ENCODE measurements at regions not wholly inside any gene's neighbourhood (a gene's known extent, or its start where the extent isn't known, plus 50 kb on each side); places are given as distances from the start of the nearest gene placed in this dataset.

DNA sequence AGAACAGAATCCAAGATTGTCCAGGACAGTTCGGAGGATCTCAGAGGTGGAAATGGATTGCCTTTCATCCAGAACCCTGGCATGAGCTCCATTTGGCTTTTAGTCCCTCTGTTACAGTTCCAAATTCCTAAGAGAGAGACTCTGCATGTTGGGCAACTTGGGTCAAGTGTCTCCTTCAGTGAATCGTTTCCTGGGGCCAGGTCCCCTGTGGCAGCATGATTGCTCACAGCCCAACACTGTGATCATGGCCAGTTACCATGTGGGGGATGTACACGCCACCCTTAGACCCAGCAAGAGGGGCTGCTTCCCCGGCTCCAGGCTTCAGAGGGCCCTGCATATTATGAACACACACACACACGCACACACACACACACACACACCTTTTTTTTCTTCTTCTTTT lies 118.6 kb upstream of the GLI2 start:
- Histone ChIP-seq H3K27me3 (ENCODE audit: control insufficient read depth in 5 of 5, insufficient read depth in 4 of 5, low read length in 5 of 5) (peaks cover 0 to 4% (median 0%) of the 10 kb centered on the region in 5 donors), H3K36me3 (ENCODE audit: control insufficient read depth in 5 of 5, insufficient read depth in 5 of 5, low read length in 5 of 5) (no peaks in the 10 kb centered on the region), H3K9ac (ENCODE audit: low read length in 5 of 5) (no peak overlapping the region), H3K9me3 (ENCODE audit: control insufficient read depth in 5 of 5, low read length in 5 of 5) (no peaks in the 10 kb centered on the region), H3K4me3 (ENCODE audit: low read depth in 1 of 5, low read length in 5 of 5) (no peak overlapping the region), H3K4me1 (ENCODE audit: control insufficient read depth in 5 of 5, insufficient read depth in 5 of 5, low read length in 5 of 5) (peaks cover 0 to 23% (median 12%) of the 10 kb centered on the region in 5 donors), H3K27ac (ENCODE audit: low read depth, low read length) (no peak overlapping the region)

DNA sequence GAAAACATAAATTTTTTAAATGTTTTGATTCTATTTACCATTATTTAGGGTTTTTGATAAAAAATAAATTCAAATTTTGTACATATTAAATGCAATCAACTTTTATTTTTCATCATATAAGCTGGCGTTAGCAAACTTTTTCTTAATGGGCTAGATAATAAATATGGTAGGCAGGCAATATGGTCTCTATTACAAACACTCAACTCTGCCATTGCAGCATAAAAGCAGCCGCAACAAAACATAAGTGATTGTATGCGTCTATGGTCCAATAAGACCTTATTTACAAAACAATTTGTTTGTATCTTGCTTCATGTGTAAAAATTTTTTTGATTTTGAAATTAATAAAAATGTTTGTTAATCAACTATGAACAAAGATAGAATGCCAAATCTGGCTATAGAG lies 116.8 kb upstream of the GLI2 start:
- H3K36me3 ChIP-seq (ENCODE audit: control insufficient read depth in 5 of 5, insufficient read depth in 5 of 5, low read length in 5 of 5), result no peaks in the 10 kb centered on the region
- peaks cover 0 to 20% (median 11%) of the 10 kb centered on the region in 5 donors for H3K4me1 ChIP-seq (ENCODE audit: control insufficient read depth in 5 of 5, insufficient read depth in 5 of 5, low read length in 5 of 5)
- H3K9ac ChIP-seq (ENCODE audit: low read length in 5 of 5), result no peak overlapping the region
- H3K27me3 ChIP-seq (ENCODE audit: control insufficient read depth in 5 of 5, insufficient read depth in 4 of 5, low read length in 5 of 5), result peaks cover 0 to 4% (median 0%) of the 10 kb centered on the region in 5 donors
- no peak overlapping the region for H3K4me3 ChIP-seq (ENCODE audit: low read depth in 1 of 5, low read length in 5 of 5)
- H3K27ac ChIP-seq (ENCODE audit: low read depth, low read length), result no peak overlapping the region
- peaks cover 0 to 2% (median 0%) of the 10 kb centered on the region in 5 donors for H3K9me3 ChIP-seq (ENCODE audit: control insufficient read depth in 5 of 5, low read length in 5 of 5)

DNA sequence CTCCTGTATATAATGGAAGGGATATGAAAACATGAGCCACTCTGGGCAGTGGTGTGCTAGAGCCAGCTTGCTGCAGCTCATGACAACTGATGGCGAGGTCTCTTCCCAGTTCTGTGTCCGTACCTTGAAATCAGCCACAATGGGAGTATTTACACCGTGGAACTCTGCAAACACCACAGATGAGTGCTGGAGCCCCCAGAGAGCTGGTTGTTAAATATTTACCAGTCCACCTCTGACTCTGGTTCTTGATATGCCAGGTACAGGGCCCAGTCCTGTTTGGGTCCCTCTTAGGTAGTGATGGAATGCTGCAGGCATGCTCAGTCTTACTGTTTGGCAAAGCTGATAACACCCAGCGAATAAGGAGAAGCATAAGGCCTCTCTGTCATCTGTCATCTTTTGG lies 116.1 kb upstream of the GLI2 start:
- Histone ChIP-seq H3K4me3 (ENCODE audit: low read depth in 1 of 5, low read length in 5 of 5) (no peak overlapping the region), H3K27ac (ENCODE audit: low read depth, low read length) (no peak overlapping the region)

DNA sequence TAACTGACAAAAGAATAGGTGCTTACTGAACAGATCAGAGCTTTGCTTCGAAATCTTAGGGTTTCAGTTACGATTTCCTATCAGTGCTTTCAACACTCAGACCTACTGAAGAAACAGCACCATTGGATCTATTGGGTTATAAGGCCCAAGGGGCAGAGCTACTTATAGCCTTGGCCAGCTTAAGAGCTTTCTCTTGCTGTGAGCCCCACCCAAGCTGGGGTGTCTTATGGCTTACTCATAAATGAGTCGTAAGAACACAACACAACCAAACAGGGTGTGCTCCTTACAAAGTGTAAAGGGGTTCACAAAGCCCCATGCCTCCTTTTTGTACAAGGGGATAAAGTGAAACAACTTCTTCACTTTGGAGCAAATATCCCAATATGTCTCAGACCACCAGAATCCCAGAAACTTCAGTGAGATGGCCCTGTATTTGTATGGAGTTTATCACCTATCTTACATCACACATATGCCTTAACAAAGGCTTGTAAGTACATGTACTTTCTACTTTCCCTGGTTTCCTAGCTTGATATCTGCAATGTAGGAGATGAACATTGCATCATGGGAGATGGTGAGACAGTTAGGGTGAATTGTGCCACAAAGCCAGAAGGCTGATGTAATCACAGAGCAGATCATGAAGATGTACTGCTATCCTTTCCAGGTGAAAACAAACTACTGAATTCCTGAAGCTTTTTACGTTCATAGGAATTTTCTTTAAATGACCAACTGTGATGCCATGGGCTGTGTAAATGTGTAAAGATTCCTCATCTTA lies 115.5 kb upstream of the GLI2 start:
- H3K9ac ChIP-seq (ENCODE audit: low read length in 5 of 5), result no peak overlapping the region
- no peaks in the 10 kb centered on the region for H3K36me3 ChIP-seq (ENCODE audit: control insufficient read depth in 5 of 5, insufficient read depth in 5 of 5, low read length in 5 of 5)
- peaks cover 0 to 2% (median 0%) of the 10 kb centered on the region in 5 donors for H3K9me3 ChIP-seq (ENCODE audit: control insufficient read depth in 5 of 5, low read length in 5 of 5)
- peaks cover 0 to 16% (median 11%) of the 10 kb centered on the region in 5 donors for H3K4me1 ChIP-seq (ENCODE audit: control insufficient read depth in 5 of 5, insufficient read depth in 5 of 5, low read length in 5 of 5)
- no peaks in the 10 kb centered on the region for H3K27me3 ChIP-seq (ENCODE audit: control insufficient read depth in 5 of 5, insufficient read depth in 4 of 5, low read length in 5 of 5)
- H3K4me3 ChIP-seq (ENCODE audit: low read depth in 1 of 5, low read length in 5 of 5), result no peak overlapping the region
- no peak overlapping the region for H3K27ac ChIP-seq (ENCODE audit: low read depth, low read length)

More for the DNA sequence above, 116.1 kb upstream of the GLI2 start:
- Histone ChIP-seq H3K9me3 (ENCODE audit: control insufficient read depth in 5 of 5, low read length in 5 of 5) (peaks cover 0 to 2% (median 0%) of the 10 kb centered on the region in 5 donors), H3K4me1 (ENCODE audit: control insufficient read depth in 5 of 5, insufficient read depth in 5 of 5, low read length in 5 of 5) (peaks cover 0 to 16% (median 11%) of the 10 kb centered on the region in 5 donors), H3K27me3 (ENCODE audit: control insufficient read depth in 5 of 5, insufficient read depth in 4 of 5, low read length in 5 of 5) (peaks cover 0 to 2% (median 0%) of the 10 kb centered on the region in 5 donors), H3K9ac (ENCODE audit: low read length in 5 of 5) (no peak overlapping the region), H3K36me3 (ENCODE audit: control insufficient read depth in 5 of 5, insufficient read depth in 5 of 5, low read length in 5 of 5) (no peaks in the 10 kb centered on the region)

DNA sequence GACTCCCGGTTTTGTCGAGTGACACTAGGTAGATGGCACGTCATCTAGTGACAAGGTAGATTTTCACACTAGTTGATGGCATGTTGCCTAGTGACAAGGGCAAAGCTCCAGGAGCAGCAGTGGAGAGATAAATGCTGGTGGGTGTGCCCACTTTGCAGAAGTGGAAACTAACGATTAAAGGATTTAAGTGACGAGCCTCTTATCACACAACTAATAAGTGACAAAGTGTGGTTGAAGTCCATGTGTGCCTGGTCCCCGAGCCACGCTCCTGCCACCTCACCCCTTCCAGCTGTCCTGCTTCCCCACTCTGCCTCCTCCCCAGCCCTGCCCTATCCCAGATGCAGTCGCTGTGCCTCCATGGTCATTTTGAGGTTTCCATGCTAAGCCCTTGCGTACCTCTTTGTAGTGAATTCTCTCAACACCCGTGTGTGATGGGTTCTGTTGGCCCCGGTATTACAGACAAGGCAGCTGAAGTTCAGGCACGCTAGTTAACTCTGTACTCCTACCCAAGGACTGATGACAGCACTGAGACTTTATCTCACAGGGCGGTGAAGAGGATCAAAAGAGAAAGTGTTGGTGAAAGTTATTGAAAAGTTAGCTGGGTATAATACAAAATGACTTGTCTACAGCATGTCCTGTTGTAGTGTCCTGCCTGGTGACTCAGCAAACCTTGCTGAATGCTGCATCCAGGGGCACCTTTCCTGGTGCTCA lies 113.4 kb upstream of the GLI2 start:
- no peaks in the 10 kb centered on the region for H3K36me3 ChIP-seq (ENCODE audit: control insufficient read depth in 5 of 5, insufficient read depth in 5 of 5, low read length in 5 of 5)
- peaks cover 0 to 2% (median 0%) of the 10 kb centered on the region in 5 donors for H3K9me3 ChIP-seq (ENCODE audit: control insufficient read depth in 5 of 5, low read length in 5 of 5)
- no peak overlapping the region for H3K4me3 ChIP-seq (ENCODE audit: low read depth in 1 of 5, low read length in 5 of 5)
- H3K27me3 ChIP-seq (ENCODE audit: control insufficient read depth in 5 of 5, insufficient read depth in 4 of 5, low read length in 5 of 5), result no peaks in the 10 kb centered on the region
- H3K4me1 ChIP-seq (ENCODE audit: control insufficient read depth in 5 of 5, insufficient read depth in 5 of 5, low read length in 5 of 5), result peaks cover 0 to 5% (median under 1%) of the 10 kb centered on the region in 5 donors
- H3K9ac ChIP-seq (ENCODE audit: low read length in 5 of 5), result no peak overlapping the region
- no peak overlapping the region for H3K27ac ChIP-seq (ENCODE audit: low read depth, low read length)

DNA sequence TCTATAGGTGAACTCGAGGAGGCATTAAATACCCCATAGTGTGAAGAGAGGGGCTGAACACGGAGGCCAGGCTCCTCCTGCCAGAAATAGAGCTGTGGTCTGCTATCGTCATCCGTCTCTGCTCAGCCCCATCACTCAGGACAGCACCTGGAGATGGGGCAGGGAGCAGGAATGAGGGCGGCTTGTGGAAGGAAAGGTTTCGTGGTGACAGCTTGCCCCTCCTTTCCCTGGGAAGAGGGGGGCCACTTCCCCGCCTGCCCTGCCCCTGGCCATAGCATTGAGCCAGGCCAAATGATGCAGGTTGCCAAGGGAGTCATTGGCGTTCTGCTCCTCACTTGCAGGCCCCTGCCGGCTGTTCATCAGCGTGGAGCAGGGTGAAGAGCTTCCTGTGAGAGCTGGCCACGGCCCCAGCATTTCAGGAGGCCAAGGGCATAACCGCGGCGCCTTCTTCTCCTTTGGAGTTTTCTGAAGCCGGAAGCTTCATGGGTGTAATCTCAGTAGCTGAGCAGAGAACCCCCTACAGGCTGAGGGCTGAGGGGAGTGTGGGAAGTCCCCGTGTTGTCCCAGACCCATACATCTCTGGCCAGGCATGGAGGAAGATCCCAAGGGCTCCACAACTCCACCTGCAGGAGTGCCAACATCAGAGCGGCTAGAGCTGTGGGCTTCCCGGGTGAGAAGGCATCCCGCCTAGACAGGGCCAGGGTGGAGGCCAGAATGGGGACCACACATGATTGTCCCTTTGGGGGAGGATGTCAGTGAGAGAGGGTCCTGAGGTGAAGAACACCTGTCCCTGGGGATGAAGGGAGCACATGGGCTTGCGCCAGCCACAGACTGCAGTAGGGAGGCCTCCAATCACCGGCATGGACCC lies 112.5 kb upstream of the GLI2 start:
- peaks cover 0 to 2% (median 0%) of the 10 kb centered on the region in 5 donors for H3K9me3 ChIP-seq (ENCODE audit: control insufficient read depth in 5 of 5, low read length in 5 of 5)
- H3K4me3 ChIP-seq (ENCODE audit: low read depth in 1 of 5, low read length in 5 of 5), result no peak overlapping the region
- no peak overlapping the region for H3K27ac ChIP-seq (ENCODE audit: low read depth, low read length)
- H3K9ac ChIP-seq (ENCODE audit: low read length in 5 of 5), result no peak overlapping the region
- no peaks in the 10 kb centered on the region for H3K27me3 ChIP-seq (ENCODE audit: control insufficient read depth in 5 of 5, insufficient read depth in 4 of 5, low read length in 5 of 5)
- H3K36me3 ChIP-seq (ENCODE audit: control insufficient read depth in 5 of 5, insufficient read depth in 5 of 5, low read length in 5 of 5), result no peaks in the 10 kb centered on the region
- H3K4me1 ChIP-seq (ENCODE audit: control insufficient read depth in 5 of 5, insufficient read depth in 5 of 5, low read length in 5 of 5), result no peaks in the 10 kb centered on the region

DNA sequence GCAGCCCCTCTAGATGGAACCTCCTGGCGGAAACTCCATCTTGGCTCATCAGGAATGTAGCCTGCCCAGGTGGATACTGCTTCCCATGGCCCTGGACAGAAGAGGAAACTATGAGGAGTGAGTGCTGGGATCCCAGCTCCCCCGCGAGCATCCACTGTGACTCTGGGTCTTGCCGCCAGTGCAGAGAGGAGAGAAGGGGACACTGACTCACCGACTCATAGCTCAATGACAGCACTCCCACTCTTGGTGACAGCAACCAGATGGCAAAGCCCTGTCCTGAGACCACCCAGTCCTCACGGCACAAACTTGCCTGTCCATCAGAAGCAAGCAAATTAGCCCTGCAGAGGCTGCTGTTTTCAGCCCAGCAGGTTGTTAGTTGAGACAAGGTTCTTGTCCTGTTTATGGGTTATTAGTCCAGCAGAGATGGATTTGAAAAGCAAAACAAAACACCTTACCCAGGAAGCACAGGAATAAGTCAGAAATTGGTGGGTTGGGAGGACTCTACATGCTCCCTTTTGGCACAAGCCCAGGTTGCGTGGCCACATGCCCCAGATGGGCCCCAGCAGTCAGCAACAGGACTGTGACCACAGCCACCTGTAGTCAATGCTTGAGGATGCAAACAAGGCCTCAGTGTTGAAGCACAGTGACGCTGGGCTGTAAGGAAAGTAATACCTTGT lies 111.5 kb upstream of the GLI2 start:
- no peak overlapping the region for H3K9ac ChIP-seq (ENCODE audit: low read length in 5 of 5)
- no peak overlapping the region for H3K27ac ChIP-seq (ENCODE audit: low read depth, low read length)
- H3K36me3 ChIP-seq (ENCODE audit: control insufficient read depth in 5 of 5, insufficient read depth in 5 of 5, low read length in 5 of 5), result no peaks in the 10 kb centered on the region
- H3K9me3 ChIP-seq (ENCODE audit: control insufficient read depth in 5 of 5, low read length in 5 of 5), result peaks cover 0 to 6% (median 0%) of the 10 kb centered on the region in 5 donors
- H3K4me3 ChIP-seq (ENCODE audit: low read depth in 1 of 5, low read length in 5 of 5), result no peak overlapping the region
- no peaks in the 10 kb centered on the region for H3K27me3 ChIP-seq (ENCODE audit: control insufficient read depth in 5 of 5, insufficient read depth in 4 of 5, low read length in 5 of 5)
- no peaks in the 10 kb centered on the region for H3K4me1 ChIP-seq (ENCODE audit: control insufficient read depth in 5 of 5, insufficient read depth in 5 of 5, low read length in 5 of 5)

DNA sequence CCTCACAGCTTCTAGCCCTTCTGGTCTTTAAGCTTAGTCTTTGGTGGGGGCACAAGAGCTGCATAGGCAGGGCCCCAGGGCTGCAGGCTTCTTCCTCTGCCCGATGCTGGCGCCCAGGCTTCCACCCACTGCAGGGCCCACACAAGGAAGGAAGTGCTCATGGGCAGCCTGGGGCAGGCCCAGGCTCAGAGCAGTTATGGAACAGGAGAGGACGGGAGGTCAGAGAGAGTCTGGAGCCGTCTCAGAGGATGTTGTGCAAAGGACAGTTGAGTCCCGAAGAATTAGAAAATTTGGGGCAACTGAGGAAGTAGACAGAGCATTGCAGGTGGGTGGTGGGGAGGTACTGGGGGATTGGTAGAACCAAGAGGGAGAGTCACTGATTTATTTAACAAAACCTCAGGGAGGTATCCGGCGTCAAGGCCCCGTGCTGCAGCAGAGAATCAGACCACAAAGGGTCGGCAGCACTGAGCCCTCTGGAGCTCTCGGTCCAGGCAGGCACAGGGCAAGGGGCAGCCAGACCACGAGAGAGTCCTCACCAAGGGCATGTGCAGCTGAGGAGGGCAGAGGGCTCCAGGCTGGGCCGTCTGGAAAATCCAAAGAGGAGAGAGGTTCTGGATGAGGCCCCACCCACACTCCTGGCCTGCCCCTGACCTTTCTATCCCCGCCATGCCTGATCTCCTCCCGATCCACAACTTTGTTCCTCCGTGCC lies 110.8 kb upstream of the GLI2 start:
- H3K36me3 ChIP-seq (ENCODE audit: control insufficient read depth in 5 of 5, insufficient read depth in 5 of 5, low read length in 5 of 5), result no peaks in the 10 kb centered on the region
- H3K4me1 ChIP-seq (ENCODE audit: control insufficient read depth in 5 of 5, insufficient read depth in 5 of 5, low read length in 5 of 5), result no peaks in the 10 kb centered on the region
- H3K27me3 ChIP-seq (ENCODE audit: control insufficient read depth in 5 of 5, insufficient read depth in 4 of 5, low read length in 5 of 5), result no peaks in the 10 kb centered on the region
- H3K4me3 ChIP-seq (ENCODE audit: low read depth in 1 of 5, low read length in 5 of 5), result no peak overlapping the region
- peaks cover 0 to 6% (median 0%) of the 10 kb centered on the region in 5 donors for H3K9me3 ChIP-seq (ENCODE audit: control insufficient read depth in 5 of 5, low read length in 5 of 5)
- H3K27ac ChIP-seq (ENCODE audit: low read depth, low read length), result no peak overlapping the region
- no peak overlapping the region for H3K9ac ChIP-seq (ENCODE audit: low read length in 5 of 5)

Data from subcutaneous abdominal adipose tissue (tissue), 5 donors.